AG09319 (cell line): ENCODE measurements at regions not wholly inside any gene's neighbourhood (a gene's known extent, or its start where the extent isn't known, plus 50 kb on each side); places are given as distances from the start of the nearest gene placed in this dataset.

Experiments
- DNase-seq: peaks from one replicate; pipeline ENCODE4 v3.0.0-alpha.2; 2010; ENCODE audit warnings: low read depth; ENCODE audit errors: extremely low read depth
- TF ChIP-seq, protein P1 (sequence below): IDR thresholded peaks from 2 replicates; pipeline ENCODE4 v1.5.1; 2011; ENCODE audit warnings: low read depth, mild to moderate bottlenecking, inconsistent platforms, low read length, moderate library complexity

- no peak for DNase-seq
- TF ChIP-seq, protein P1, sequence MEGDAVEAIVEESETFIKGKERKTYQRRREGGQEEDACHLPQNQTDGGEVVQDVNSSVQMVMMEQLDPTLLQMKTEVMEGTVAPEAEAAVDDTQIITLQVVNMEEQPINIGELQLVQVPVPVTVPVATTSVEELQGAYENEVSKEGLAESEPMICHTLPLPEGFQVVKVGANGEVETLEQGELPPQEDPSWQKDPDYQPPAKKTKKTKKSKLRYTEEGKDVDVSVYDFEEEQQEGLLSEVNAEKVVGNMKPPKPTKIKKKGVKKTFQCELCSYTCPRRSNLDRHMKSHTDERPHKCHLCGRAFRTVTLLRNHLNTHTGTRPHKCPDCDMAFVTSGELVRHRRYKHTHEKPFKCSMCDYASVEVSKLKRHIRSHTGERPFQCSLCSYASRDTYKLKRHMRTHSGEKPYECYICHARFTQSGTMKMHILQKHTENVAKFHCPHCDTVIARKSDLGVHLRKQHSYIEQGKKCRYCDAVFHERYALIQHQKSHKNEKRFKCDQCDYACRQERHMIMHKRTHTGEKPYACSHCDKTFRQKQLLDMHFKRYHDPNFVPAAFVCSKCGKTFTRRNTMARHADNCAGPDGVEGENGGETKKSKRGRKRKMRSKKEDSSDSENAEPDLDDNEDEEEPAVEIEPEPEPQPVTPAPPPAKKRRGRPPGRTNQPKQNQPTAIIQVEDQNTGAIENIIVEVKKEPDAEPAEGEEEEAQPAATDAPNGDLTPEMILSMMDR = no peak
Measured at GRCh38 chr3:189118896-189119295, 52.9 kb upstream of the TPRG1 start.

GRCh38 chr3:189119950-189120349 lies 51.8 kb upstream of the TPRG1 start:
- TF ChIP-seq, protein P1 = no peak
- no peak for DNase-seq

- TF ChIP-seq, protein P1 = no peak
Measured at GRCh38 chr3:189121092-189121491, 50.7 kb upstream of the TPRG1 start.

More at GRCh38 chr3:189121092-189121491, 50.7 kb upstream of the TPRG1 start:
- DNase-seq = no peak
